NCI-H774 (cell line): ENCODE measurements at regions not wholly inside any gene's neighbourhood (a gene's known extent, or its start where the extent isn't known, plus 50 kb on each side); places are given as distances from the start of the nearest gene placed in this dataset.
"Not testable (repeated sequence)": the region's sequence is repeated elsewhere in the genome, so short reads cannot be mapped to it uniquely, and the experiment has no call there.

ENCODE experiments used
- DNase-seq: peaks from one replicate; lab custom pipeline; 2025; lab: John Stamatoyannopoulos, UW

GRCh38 chr17:71849783-71850768, 270.7 kb upstream of the SOX9 start:
- DNase-seq = no peak

- no peak for DNase-seq
Measured at GRCh38 chr17:71850812-71851211, 270.0 kb upstream of the SOX9 start.

- no peak for DNase-seq
Measured at GRCh38 chr17:71855010-71855409, 265.8 kb upstream of the SOX9 start.

GRCh38 chr17:71864755-71865154, 256.1 kb upstream of the SOX9 start:
- DNase-seq = no peak

GRCh38 chr17:71866095-71866494, 254.7 kb upstream of the SOX9 start:
- DNase-seq = no peak

GRCh38 chr17:71869293-71869692, 251.5 kb upstream of the SOX9 start:
- no peak for DNase-seq

- no peak for DNase-seq
Measured at GRCh38 chr17:71869841-71870545, 250.8 kb upstream of the SOX9 start.

- DNase-seq = no peak
Measured at GRCh38 chr17:71870546-71870862, 250.3 kb upstream of the SOX9 start.

- no peak for DNase-seq
Measured at GRCh38 chr17:71872843-71873485, 247.9 kb upstream of the SOX9 start.

- DNase-seq = not testable (repeated sequence)
Measured at GRCh38 chr17:71874773-71875172, 246.0 kb upstream of the SOX9 start.

GRCh38 chr17:71878271-71878670, 242.5 kb upstream of the SOX9 start:
- DNase-seq = no peak

- no peak for DNase-seq
Measured at GRCh38 chr17:71878998-71879397, 241.8 kb upstream of the SOX9 start.

GRCh38 chr17:71881041-71881440, 239.8 kb upstream of the SOX9 start:
- no peak for DNase-seq

GRCh38 chr17:71881581-71881980, 239.2 kb upstream of the SOX9 start:
- no peak for DNase-seq

- DNase-seq = no peak
Measured at GRCh38 chr17:71883258-71883657, 237.6 kb upstream of the SOX9 start.

GRCh38 chr17:71883845-71884244, 237.0 kb upstream of the SOX9 start:
- no peak for DNase-seq

GRCh38 chr17:71885662-71886061, 235.2 kb upstream of the SOX9 start:
- no peak for DNase-seq

- DNase-seq = no peak
Measured at GRCh38 chr17:71899317-71899716, 221.5 kb upstream of the SOX9 start.

GRCh38 chr17:71900621-71901229, 220.1 kb upstream of the SOX9 start:
- no peak for DNase-seq

- no peak for DNase-seq
Measured at GRCh38 chr17:71902894-71903506, 217.8 kb upstream of the SOX9 start.

- DNase-seq = no peak
Measured at GRCh38 chr17:71905376-71906031, 215.3 kb upstream of the SOX9 start.
